NCI-H128 (cell line): ENCODE measurements at regions not wholly inside any gene's neighbourhood (a gene's known extent, or its start where the extent isn't known, plus 50 kb on each side); places are given as distances from the start of the nearest gene placed in this dataset.
"Not testable (repeated sequence)": the region's sequence is repeated elsewhere in the genome, so short reads cannot be mapped to it uniquely, and the experiment has no call there.

Experiments used
- DNase-seq: peaks from one replicate; lab custom pipeline; 2025; ENCODE audit not compliant: unreplicated experiment; lab: John Stamatoyannopoulos, UW

- no peak for DNase-seq
These were observed 101.3 kb upstream of the HES1 start for GRCh38 chr3:194034346-194035336.

DNA sequence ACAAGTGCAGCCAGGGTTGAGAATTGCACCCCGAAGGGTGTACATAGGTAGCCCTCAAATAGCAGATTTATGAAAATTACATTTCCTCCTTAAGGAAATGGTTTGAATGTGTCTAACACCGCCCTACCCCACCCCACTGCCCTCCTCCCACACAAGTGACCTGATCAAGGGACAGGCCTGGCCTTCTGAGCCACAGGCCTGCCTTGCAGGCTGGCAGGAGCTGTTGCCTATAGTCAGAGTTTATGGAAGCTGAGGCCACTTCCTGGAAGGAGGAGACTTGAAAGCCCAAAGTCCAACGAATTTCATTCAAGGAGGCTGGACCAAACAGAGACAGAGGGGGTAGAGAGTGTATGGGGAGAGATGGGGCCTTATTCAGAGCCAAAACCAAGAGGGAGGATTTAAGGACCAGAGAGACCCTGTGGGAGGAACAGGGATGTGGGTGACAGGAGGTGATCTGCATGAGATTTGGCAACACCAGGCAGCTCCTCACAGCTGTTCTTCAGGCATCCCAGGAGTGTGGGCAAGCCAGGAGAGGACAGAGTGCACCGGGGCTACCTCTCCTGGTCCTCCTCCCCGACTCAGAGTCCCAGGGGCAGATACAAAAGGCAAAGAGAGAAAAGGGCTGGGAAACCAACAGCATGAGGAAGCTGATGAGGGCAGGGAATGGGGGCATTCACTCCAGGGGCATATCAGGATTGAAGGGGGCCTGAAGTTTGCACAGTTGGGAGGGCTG is 100.4 kb upstream of the HES1 start:
- no peak for DNase-seq

GRCh38 chr3:194036842-194037241 is 99.1 kb upstream of the HES1 start:
- no peak for DNase-seq

DNA sequence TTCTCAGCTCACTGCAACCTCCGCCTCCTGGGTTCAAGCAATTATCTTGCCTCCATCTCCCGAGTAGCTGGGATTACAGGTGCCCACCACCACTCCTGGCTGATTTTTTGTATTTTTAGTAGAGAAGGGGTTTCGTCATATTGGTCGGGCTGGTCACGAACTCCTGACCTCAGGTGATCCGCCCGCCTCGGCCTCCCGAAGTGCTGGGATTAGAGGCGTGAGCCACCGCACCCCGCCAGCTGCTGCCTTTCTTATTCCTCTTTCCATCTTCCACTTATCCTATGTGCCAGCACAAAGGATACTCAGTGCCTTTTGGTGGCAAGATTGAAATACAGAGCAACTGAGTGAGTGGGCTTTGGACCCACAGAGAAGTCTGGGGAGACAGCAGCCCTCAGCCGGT is 97.6 kb upstream of the HES1 start:
- DNase-seq, result not testable (repeated sequence)

DNA sequence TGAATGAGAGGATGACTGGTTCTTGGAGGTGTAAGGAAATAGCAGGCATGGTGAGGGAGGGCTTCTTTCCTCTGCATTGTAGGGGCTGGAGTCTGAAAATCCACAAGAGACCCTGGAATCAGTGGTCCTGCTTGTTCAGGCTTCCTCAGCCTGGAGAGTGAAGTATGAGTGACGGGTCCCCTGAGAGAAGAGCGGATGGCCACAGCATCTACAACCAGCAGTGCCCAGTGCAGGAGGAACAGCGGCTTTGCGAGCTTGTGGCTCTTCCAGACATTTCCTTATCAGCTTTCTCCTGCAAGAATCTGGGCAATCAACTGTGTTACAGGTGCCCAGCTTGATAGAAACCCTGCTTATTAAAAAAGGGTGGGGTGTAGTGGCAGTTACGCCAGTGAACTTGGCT is 97.0 kb upstream of the HES1 start:
- no peak for DNase-seq

DNA sequence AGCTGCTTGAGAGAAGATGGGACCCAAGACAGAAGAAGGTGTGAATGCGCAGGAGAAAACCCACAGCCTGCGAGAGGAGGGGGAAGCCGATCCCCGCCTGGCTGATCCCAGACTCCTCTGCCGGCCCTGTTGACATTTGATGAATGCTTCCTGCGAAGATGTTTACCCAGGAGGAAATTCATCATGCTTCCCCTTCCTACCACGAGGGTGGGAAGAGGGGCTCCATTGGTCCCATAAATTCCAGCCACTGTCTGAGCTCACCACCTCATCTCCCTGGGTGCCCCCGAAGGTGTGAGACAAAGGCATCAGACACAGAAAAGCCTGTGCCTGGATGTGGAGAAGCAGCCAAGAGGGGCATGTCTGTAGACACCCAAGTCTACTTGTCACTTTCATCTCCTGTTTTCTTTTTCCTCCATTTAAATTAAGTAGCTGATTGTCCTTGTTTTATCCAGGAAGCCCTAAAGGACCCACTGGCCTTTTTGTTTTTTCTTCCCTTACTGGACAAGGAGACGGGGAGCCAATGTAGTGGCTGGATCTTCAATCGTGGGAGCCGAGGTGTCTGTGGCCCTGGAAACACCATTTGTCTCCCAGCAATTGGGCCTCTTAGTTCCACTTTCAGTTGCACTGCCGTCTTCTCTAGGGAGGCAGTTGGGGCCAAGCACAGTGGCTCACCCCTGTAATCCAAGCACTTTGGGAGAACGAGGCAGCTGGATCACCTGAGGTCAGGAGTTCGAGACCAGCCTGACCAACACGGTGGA is 95.3 kb upstream of the HES1 start:
- DNase-seq, result no peak

DNA sequence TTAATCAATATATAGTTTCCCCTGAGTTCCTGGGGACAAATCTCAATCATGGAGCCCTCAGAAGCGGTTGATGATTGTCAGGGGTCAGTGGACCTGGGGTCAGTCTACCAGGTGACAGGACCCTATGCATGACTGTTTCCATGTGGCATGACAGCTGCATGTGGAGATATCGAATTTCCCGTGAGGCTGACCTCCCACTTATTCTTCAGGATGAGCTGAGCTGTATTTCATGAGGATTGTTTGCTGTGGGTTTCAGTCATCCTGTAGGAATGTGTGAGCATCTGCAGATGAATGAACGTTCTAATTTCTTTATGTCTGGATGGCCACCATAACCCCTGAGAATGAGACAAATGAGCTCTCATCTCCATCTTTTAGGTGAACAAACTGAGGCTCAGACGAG is 93.0 kb upstream of the HES1 start:
- no peak for DNase-seq

- no peak for DNase-seq
These were observed 92.4 kb upstream of the HES1 start for GRCh38 chr3:194043516-194043915.

DNA sequence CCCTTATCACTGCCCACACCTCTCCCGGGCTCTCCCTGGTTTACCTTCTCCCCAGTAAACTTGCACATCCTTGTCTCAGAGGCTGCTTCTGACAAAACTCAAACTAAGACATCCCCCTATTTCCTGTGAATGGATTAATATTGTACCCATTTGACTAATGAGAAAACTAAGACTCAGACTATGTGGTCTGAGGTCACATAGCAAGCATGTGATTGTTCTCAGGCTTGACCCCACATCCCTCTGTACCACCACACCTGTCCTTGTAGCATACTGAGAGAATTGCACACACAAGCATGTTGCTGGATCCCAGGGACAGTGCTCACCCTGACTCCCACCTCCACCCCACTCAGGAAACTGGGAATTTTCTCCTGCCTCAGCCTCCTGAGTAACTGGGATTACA is 90.7 kb upstream of the HES1 start:
- DNase-seq, result no peak

DNA sequence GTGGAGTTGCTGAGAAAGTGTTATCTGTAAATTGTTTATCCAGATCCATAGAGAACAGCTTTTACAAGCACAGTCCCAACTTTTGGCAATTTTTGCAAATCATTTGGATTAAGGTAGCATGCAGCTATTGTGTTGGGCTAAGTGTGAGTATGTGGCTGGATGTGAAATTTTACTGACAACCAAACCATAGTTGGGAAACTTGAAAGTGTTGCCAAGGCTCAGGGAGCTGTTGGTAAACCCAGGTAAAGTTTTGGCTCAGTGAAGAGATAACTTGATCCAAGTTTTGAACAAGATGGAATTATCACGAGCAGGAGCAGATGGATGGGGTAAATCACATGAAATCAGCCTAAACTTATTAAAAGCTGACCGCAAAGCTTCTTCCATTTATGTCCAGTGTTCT is 90.0 kb upstream of the HES1 start:
- DNase-seq, result no peak

DNA sequence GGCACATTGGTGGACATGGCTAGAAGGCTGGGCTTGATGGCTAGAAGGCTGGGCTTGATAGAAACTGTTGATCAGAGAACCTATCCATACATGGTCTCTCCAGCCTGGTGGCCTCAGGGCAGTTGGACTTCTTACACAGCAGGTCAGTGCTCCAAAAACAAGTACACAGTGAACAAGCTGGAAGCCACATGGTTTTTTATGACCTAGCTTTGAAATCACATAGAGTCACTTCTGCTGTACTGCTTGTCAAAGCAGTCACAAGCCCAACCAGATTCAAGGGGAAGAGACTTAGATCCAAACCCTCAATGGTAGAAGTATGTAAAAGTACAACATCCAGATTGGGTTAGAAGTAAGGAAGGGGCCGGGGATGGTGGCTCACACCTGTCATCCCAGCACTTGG is 89.4 kb upstream of the HES1 start:
- no peak for DNase-seq

DNA sequence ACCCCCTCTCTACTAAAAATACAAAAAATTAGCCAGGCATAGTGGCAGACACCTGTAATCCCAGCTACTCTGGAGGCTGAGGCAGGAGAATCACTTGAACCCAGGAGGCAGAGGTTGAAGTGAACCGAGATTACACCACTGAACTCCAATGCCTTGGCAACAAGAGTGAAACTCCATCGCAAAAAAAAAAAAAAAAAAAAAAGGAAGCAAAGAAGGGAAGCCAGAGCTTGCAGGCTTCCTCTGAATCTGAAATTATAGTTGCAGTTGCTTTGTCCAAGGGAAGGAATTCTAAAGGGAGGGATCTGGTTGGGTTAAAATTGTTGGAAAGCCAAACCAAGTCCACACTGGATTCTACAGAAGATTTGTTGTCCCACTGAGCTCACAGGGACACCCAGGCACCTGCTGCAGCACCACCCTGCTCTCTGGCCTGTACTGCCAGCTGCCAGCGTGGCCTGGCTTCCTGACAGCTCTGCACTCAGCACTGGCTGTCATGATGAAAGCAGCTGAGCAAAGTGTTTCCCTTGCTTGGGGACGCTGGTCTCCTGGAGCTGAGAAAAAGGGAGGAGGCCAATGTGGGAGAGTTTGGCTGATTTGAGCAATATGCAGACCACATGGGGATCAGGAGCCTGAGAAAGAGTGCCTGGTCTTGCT is 88.8 kb upstream of the HES1 start:
- no peak for DNase-seq

- no peak for DNase-seq
These were observed 86.6 kb upstream of the HES1 start for GRCh38 chr3:194049394-194049793.

- DNase-seq, result no peak
These were observed 85.1 kb upstream of the HES1 start for GRCh38 chr3:194050782-194051320.

DNA sequence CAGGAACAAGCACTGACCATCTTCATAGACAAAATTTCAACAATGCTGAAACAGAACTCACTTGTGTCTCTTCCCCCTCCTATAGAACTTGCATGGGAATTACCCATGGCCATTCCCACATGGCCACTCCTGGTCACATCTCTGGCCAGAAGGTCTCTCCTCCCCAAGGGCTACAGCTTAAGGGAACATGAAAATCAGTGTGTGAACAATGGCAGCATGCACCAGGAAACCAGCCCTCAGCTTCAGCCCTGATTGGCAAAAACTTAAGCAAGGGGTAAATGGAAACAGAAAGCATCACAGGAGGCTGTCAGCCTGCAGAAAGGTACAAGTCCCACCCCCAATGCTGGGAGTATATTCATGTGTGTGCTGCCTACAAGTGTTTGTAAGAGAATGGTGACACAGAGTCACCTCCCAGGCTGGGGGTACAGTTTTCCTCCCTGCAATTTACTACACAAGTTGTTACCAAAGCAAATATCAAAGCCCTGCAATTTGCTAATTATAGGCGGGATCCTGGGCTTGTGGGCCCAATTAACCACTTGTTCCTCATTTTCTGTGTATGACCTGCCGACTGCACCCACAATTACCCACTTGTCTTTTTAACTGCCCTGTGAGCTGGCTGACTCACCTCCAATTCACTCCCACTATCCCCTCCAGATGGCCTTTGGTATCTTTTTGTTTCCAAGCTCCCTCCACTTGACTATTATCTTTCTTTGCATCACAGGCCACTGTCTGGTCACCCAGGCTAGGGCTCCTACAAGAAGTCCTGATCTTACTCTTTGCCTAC is 84.4 kb upstream of the HES1 start:
- no peak for DNase-seq

- DNase-seq, result no peak
These were observed 82.8 kb upstream of the HES1 start for GRCh38 chr3:194053136-194053535.

DNA sequence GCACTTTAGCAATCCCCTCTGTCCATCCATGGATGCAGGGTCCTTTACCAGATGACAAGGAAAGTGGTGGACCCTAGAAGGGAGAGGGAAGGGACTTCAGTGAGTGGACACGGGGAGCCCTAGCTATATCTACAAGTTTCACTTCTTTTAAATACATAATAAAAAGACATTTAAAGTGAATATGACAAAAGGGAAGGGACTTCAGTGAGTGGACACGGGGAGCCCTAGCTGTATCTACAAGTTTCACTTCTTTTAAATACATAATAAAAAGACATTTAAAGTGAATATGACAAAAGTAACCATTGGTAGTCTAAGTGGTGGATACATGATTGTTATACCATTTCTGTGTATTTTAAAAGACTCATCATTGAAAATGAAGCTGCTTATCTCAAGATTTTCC is 81.9 kb upstream of the HES1 start:
- no peak for DNase-seq

GRCh38 chr3:194054540-194054939 is 81.4 kb upstream of the HES1 start:
- DNase-seq, result no peak

- no peak for DNase-seq
These were observed 81.0 kb upstream of the HES1 start for GRCh38 chr3:194054961-194055360.

DNA sequence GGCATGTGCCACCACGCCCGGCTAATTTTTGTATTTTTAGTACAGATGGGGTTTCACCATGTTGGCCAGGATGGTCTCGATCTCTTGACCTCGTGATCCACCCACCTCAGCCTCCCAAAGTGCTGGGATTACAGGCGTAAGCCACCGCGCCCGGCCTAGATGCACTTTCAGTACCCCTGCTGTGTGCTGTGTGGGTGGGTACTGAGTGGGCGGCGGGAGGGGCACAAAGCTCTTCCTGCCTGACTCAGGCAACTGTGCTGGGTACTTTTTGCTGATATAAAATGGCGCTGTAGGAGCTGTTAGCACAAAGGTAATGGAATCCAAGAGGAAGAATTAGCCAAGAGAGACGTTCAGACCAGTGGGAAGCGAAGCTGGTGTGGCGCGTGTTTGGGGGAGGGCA is 79.6 kb upstream of the HES1 start:
- not testable (repeated sequence) for DNase-seq
